ENCODE measurements at regions not wholly inside any gene's neighbourhood (a gene's known extent, or its start where the extent isn't known, plus 50 kb on each side); places are given as distances from the start of the nearest gene placed in this dataset.

DNA sequence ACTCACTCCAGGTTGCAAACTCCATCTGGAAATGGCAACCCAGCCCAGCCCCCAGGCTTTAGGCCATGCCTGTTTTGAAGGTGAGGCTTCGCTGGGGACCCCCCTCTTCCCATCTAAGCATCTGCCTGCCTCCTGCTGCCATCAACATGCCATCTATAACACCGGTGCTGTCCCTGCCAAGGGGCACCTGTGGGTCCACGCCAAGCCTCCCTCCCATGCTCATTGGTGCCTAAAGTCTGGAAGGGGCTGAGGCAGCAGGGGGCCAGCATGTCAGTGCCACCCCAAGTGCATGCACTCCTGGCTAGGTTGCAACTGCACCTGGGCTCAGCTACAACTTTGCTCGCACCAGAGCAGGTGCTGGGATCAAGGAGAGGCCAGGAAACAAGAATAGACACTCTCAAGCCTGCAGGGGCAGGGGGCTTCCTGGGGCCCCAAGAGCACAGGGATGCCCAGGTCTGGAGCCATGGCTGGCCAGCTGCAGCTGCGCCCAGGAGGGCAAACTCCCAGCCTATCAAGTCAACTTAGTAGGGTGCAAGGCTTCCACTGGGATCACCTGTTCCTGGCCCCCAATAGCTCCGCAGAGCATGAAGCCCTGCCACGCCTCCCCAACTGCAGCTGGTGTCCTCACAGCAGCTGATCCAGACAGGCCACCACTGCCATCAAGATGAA lies 151.3 kb upstream of the HSF2 start:
- Histone ChIP-seq H3K9me3 (peaks cover 0 to 25% (median 0%) of the 10 kb centered on the region in 3 donors), H3K27me3 (no peaks in the 10 kb centered on the region), H3K36me3 (no peaks in the 10 kb centered on the region), H3K4me3 (no peak overlapping the region), H3K27ac (no peak overlapping the region), H3K4me1 (no peaks in the 10 kb centered on the region)
- ATAC-seq, result no peak
- TF ChIP-seq EP300 (IDR thresholded peaks at IDR 0.05), result no peak
- TF ChIP-seq, protein P1, sequence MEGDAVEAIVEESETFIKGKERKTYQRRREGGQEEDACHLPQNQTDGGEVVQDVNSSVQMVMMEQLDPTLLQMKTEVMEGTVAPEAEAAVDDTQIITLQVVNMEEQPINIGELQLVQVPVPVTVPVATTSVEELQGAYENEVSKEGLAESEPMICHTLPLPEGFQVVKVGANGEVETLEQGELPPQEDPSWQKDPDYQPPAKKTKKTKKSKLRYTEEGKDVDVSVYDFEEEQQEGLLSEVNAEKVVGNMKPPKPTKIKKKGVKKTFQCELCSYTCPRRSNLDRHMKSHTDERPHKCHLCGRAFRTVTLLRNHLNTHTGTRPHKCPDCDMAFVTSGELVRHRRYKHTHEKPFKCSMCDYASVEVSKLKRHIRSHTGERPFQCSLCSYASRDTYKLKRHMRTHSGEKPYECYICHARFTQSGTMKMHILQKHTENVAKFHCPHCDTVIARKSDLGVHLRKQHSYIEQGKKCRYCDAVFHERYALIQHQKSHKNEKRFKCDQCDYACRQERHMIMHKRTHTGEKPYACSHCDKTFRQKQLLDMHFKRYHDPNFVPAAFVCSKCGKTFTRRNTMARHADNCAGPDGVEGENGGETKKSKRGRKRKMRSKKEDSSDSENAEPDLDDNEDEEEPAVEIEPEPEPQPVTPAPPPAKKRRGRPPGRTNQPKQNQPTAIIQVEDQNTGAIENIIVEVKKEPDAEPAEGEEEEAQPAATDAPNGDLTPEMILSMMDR (IDR thresholded peaks at IDR 0.05), result no peak
- TF ChIP-seq POLR2AphosphoS5 (IDR thresholded peaks at IDR 0.05), result no peak
- no peak for TF ChIP-seq POLR2A (IDR thresholded peaks at IDR 0.05)
- WGBS, 2 donors (ENCODE audit: low coverage in 1 of 2), result 93 to 100% methylated on average over 1 to 2 of the region's 7 CpGs

DNA sequence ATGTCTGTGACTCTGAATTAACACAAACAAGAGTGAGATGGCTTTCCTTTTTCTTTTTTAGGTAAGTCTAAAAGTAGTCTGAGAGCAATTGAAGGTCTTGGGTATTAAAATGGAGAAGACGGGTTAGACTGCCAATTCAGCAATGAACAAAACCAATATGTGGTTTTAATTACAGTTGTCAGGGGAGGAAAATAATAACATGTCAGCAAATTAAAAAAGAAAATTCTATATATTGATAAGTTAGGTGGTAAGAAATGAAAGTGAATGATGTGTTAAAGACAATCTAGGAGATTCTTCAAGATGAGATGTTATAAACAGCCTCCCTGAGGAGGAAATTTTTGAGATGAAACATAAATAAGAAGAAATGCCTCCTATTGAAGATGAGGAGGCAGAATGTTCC lies 150.6 kb upstream of the HSF2 start:
- no peak for TF ChIP-seq POLR2A (IDR thresholded peaks at IDR 0.05)
- TF ChIP-seq EP300 (IDR thresholded peaks at IDR 0.05), result no peak
- no peak for TF ChIP-seq POLR2AphosphoS5 (IDR thresholded peaks at IDR 0.05)
- Histone ChIP-seq H3K4me1 (no peaks in the 10 kb centered on the region), H3K4me3 (no peak overlapping the region), H3K27me3 (no peaks in the 10 kb centered on the region), H3K36me3 (no peaks in the 10 kb centered on the region), H3K27ac (no peak overlapping the region), H3K9me3 (peaks cover 0 to 18% (median 0%) of the 10 kb centered on the region in 3 donors)
- WGBS, 2 donors (ENCODE audit: low coverage in 1 of 2), result 22 to 44% methylated on average over 1 of the region's 1 CpG
- ATAC-seq, result no peak

DNA sequence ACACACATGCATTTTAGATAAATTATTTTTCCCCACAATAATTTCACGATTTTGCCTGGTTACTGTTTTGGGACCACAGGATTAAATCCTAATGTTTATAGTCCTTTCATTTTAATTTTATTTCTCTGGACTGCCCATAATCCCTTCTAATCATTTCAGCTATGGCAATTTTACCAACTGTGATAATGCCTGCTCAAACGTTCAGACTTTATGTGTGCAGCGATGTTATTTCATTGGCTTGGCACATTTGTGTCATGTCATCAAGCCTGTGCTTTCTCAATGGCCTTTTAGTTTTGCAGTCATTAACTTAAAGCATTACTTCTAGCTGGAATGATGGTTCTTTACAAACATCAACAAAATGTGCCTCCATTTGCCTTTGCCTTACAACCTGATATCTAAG lies 140.6 kb upstream of the HSF2 start:
- H3K27ac ChIP-seq, result no peak overlapping the region
- no peaks in the 10 kb centered on the region for H3K9me3 ChIP-seq
- TF ChIP-seq, protein P1 (IDR thresholded peaks at IDR 0.05), result no peak
- TF ChIP-seq EP300 (IDR thresholded peaks at IDR 0.05) (no peak), POLR2AphosphoS5 (IDR thresholded peaks at IDR 0.05) (no peak), POLR2A (IDR thresholded peaks at IDR 0.05) (no peak)
- WGBS, 2 donors (ENCODE audit: low coverage in 1 of 2), result 80 to 93% methylated on average over 3 of the region's 3 CpGs
- no peaks in the 10 kb centered on the region for H3K4me1 ChIP-seq
- no peaks in the 10 kb centered on the region for H3K36me3 ChIP-seq
- no peaks in the 10 kb centered on the region for H3K27me3 ChIP-seq
- H3K4me3 ChIP-seq, result no peak overlapping the region
- ATAC-seq, result no peak

DNA sequence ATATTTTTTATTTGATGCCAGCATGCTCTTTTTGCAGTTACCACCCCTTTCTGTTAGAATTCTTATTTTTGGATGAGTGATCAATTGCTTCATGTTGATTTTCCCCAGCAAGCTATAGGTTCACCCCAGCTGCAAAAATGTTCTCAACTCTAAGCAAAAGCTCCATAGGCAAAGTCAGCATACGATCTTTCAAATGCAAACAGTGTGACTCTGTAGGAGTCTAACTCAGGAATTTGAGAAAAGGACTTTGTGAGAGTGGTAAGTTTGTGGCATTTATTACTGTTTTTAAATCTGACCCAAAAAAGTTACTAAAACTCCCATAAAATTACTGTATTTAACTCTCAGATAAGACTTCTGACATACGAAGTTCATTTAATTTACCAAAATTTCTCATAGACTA lies 134.9 kb upstream of the HSF2 start:
- Histone ChIP-seq H3K9me3 (peaks cover 0 to 23% (median 0%) of the 10 kb centered on the region in 3 donors), H3K27ac (no peak overlapping the region), H3K27me3 (no peaks in the 10 kb centered on the region), H3K36me3 (no peaks in the 10 kb centered on the region), H3K4me3 (no peak overlapping the region), H3K4me1 (no peaks in the 10 kb centered on the region)
- WGBS, 2 donors (ENCODE audit: low coverage in 1 of 2), result 35 to 52% methylated on average over 2 of the region's 2 CpGs
- ATAC-seq, result no peak
- TF ChIP-seq POLR2AphosphoS5 (IDR thresholded peaks at IDR 0.05) (no peak), EP300 (IDR thresholded peaks at IDR 0.05) (no peak), POLR2A (IDR thresholded peaks at IDR 0.05) (no peak)
- TF ChIP-seq, protein P1 (IDR thresholded peaks at IDR 0.05), result no peak

DNA sequence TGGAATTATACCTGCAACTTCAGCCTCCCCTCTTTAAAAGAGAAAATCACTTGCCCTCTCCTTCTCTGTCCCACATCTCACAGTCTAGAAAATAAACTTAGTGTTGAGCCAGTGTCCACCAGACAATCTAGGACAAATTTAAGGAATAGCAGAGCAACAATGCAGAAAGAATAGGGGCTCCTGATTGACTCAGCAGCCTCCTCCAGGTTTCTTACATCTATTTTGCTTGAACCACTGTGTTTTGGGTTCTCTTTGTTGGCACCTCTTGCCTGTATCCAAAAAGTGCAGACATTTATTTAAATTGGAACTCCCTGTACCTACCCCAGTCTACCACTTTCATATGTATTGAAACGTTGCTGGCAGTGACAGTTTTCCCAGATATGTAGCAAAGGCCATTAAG lies 133.7 kb upstream of the HSF2 start:
- TF ChIP-seq POLR2A (IDR thresholded peaks at IDR 0.05), result no peak
- TF ChIP-seq EP300 (IDR thresholded peaks at IDR 0.05), result no peak
- no peak for TF ChIP-seq POLR2AphosphoS5 (IDR thresholded peaks at IDR 0.05)
- TF ChIP-seq, protein P1 (IDR thresholded peaks at IDR 0.05), result no peak
- Histone ChIP-seq H3K9me3 (peaks cover 0 to 23% (median 0%) of the 10 kb centered on the region in 3 donors), H3K27ac (no peak overlapping the region), H3K4me3 (no peak overlapping the region), H3K36me3 (no peaks in the 10 kb centered on the region), H3K27me3 (no peaks in the 10 kb centered on the region), H3K4me1 (no peaks in the 10 kb centered on the region)
- ATAC-seq, result no peak
- WGBS, 2 donors (ENCODE audit: low coverage in 1 of 2), result 50 to 100% methylated on average over 1 of the region's 1 CpG

Measured in gastroesophageal sphincter (tissue), 4 donors.